OCI-LY3 (cell line): ENCODE measurements at regions not wholly inside any gene's neighbourhood (a gene's known extent, or its start where the extent isn't known, plus 50 kb on each side); places are given as distances from the start of the nearest gene placed in this dataset.

Source experiments
- H2AFZ ChIP-seq: fragments of 200-600, 300-600 bp; shearing (Covaris generic); 2 replicates; pipeline ENCODE4 v1.6.0; 2014; ENCODE audit warnings: antibody characterized with exemption, low read depth, low read length
- H3K27ac ChIP-seq: fragments of 200-600, 300-600 bp; sonication (generic); 2 replicates; pipeline ENCODE4 v1.5.1; 2014; ENCODE audit warnings: mild to moderate bottlenecking, low read length, moderate library complexity, mixed read lengths
- H3K27me3 ChIP-seq: fragments of 200-600, 300-600 bp; sonication (generic); 2 replicates; pipeline ENCODE4 v1.6.1; 2014; ENCODE audit warnings: low read depth, low read length, mixed read lengths
- H3K36me3 ChIP-seq: fragments of 200-600, 300-600 bp; sonication (generic); replicated peaks from 2 replicates; pipeline ENCODE3; 2014; ENCODE audit warnings: low read depth, low read length, mixed read lengths
- H3K4me1 ChIP-seq: fragments of 300-600, 200-600 bp; sonication (generic); 2 replicates; pipeline ENCODE4 v1.6.1; 2014; ENCODE audit warnings: low read length, mixed read lengths
- H3K4me2 ChIP-seq: fragments of 200-600, 300-600 bp; sonication (generic); 2 replicates; pipeline ENCODE4 v1.6.1; 2014; ENCODE audit warnings: low read length, mixed read lengths
- H3K4me3 ChIP-seq: fragments of 300-600, 200-600 bp; sonication (generic); 2 replicates; pipeline ENCODE4 v1.5.1; 2014; ENCODE audit warnings: antibody characterized with exemption, mild to moderate bottlenecking, low read length, moderate library complexity
- H3K79me2 ChIP-seq: fragments of 300-600, 200-600 bp; shearing (Covaris generic); 2 replicates; pipeline ENCODE4 v1.6.1; 2014; ENCODE audit warnings: mild to moderate bottlenecking, low read length, mixed read lengths
- H3K9ac ChIP-seq: fragments of 300-600, 200-600 bp; shearing (Covaris generic); 2 replicates; pipeline ENCODE4 v1.6.0; 2014; ENCODE audit warnings: mild to moderate bottlenecking, low read length, moderate library complexity
- H3K9me3 ChIP-seq: fragments of 200-600, 300-600 bp; shearing (Covaris generic); 2 replicates; pipeline ENCODE4 v1.6.1; 2014; ENCODE audit warnings: low read length, mixed read lengths; ENCODE audit not compliant: insufficient read depth
- H4K20me1 ChIP-seq: fragments of 200-600, 300-600 bp; sonication (generic); 2 replicates; pipeline ENCODE4 v1.6.1; 2016; ENCODE audit warnings: low read length, mixed read lengths; ENCODE audit not compliant: insufficient read depth
- EZH2phosphoT487 ChIP-seq: fragments of 200-600 bp; shearing (Covaris generic); IDR thresholded peaks from 2 replicates; pipeline ENCODE4 v1.6.1; 2018; ENCODE audit warnings: antibody characterized with exemption, mixed run types, low read depth
- TF ChIP-seq, protein P1 (sequence below): fragments of 200-600, 300-600 bp; sonication (generic); IDR thresholded peaks from 2 replicates; pipeline ENCODE4 v1.5.1; 2014; ENCODE audit warnings: antibody characterized with exemption, low read length, low read depth

DNA sequence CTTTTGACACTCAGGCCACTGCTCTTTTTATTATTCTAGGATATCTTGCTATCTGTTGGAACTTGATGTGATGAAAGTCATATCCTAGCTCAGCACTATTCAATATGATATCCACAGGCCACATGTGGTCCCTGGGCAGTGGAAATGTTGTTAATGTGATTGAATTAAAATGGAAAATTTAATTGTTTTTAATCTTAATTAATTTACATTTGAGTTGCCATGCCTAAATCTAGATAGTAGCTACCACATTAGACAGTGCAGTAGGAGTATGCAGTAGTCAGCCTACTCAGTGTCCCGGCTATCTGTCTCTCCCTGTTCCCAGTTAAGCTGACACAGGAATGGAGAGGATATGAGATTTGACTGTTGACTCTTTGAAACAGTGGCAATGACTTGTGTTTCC is 460.2 kb downstream of the GBE1 start:
- Histone ChIP-seq H4K20me1 (no peaks in the 10 kb centered on the region), H3K9me3 (no peaks in the 10 kb centered on the region), H3K27me3 (no peaks in the 10 kb centered on the region), H3K4me1 (no peaks in the 10 kb centered on the region), H3K4me2 (no peak overlapping the region), H3K9ac (no peak overlapping the region), H3K27ac (no peak overlapping the region), H2AFZ (no peak overlapping the region), H3K4me3 (no peak overlapping the region), H3K79me2 (no peaks in the 10 kb centered on the region), H3K36me3 (no peaks in the 10 kb centered on the region)
- no peak for TF ChIP-seq EZH2phosphoT487
- TF ChIP-seq, protein P1, sequence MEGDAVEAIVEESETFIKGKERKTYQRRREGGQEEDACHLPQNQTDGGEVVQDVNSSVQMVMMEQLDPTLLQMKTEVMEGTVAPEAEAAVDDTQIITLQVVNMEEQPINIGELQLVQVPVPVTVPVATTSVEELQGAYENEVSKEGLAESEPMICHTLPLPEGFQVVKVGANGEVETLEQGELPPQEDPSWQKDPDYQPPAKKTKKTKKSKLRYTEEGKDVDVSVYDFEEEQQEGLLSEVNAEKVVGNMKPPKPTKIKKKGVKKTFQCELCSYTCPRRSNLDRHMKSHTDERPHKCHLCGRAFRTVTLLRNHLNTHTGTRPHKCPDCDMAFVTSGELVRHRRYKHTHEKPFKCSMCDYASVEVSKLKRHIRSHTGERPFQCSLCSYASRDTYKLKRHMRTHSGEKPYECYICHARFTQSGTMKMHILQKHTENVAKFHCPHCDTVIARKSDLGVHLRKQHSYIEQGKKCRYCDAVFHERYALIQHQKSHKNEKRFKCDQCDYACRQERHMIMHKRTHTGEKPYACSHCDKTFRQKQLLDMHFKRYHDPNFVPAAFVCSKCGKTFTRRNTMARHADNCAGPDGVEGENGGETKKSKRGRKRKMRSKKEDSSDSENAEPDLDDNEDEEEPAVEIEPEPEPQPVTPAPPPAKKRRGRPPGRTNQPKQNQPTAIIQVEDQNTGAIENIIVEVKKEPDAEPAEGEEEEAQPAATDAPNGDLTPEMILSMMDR, result no peak

GRCh38 chr3:81300324-81300927 is 461.0 kb downstream of the GBE1 start:
- H3K27ac ChIP-seq, result no peak overlapping the region
- H2AFZ ChIP-seq, result no peak overlapping the region
- H4K20me1 ChIP-seq, result no peaks in the 10 kb centered on the region
- no peaks in the 10 kb centered on the region for H3K9me3 ChIP-seq
- H3K79me2 ChIP-seq, result no peaks in the 10 kb centered on the region
- no peak for TF ChIP-seq EZH2phosphoT487
- TF ChIP-seq, protein P1, result no peak
- no peak overlapping the region for H3K9ac ChIP-seq
- no peaks in the 10 kb centered on the region for H3K4me1 ChIP-seq
- no peaks in the 10 kb centered on the region for H3K27me3 ChIP-seq
- H3K4me3 ChIP-seq, result no peak overlapping the region
- no peaks in the 10 kb centered on the region for H3K36me3 ChIP-seq
- no peak overlapping the region for H3K4me2 ChIP-seq

- H2AFZ ChIP-seq, result no peak overlapping the region
- H3K79me2 ChIP-seq, result no peaks in the 10 kb centered on the region
- H3K27me3 ChIP-seq, result no peaks in the 10 kb centered on the region
- no peaks in the 10 kb centered on the region for H4K20me1 ChIP-seq
- H3K36me3 ChIP-seq, result no peaks in the 10 kb centered on the region
- no peak overlapping the region for H3K9ac ChIP-seq
- no peaks in the 10 kb centered on the region for H3K9me3 ChIP-seq
- H3K4me3 ChIP-seq, result no peak overlapping the region
- no peak overlapping the region for H3K27ac ChIP-seq
- H3K4me1 ChIP-seq, result no peaks in the 10 kb centered on the region
- no peak for TF ChIP-seq EZH2phosphoT487
- TF ChIP-seq, protein P1, result no peak
- no peak overlapping the region for H3K4me2 ChIP-seq
Observed at GRCh38 chr3:81299481-81299880, 462.0 kb downstream of the GBE1 start.

DNA sequence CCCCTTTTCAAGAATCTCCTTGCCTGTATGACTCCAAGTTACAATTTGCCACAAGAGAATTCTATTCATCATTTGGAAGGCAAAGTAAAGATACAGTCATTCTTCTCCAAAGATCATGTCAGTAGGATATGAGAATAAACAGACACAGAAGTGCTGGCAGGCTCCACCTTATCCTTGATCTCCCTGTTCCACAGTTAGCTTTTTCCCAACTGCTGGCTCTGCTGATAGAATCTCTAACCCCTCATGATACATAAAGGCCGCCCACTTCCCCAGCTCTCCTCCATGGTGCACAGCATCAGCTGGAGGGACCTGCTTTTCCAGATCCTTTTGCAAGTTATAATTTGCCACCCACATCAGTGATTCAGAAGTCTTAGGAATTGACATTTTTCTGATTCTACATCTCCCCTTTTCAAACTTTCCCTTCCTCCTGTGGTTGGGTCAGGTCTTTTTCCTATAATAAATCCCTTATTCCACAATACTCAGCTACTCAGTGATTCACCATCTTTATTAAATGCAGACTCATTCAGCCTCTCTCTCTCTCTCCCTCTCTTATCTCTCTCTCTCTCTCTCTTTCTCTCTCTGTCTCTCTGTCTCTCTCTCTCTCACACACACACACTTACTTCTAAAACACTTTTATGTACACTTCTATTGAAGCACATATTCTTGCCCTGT is 465.4 kb downstream of the GBE1 start:
- Histone ChIP-seq H3K9ac (no peak overlapping the region), H2AFZ (no peak overlapping the region), H4K20me1 (no peaks in the 10 kb centered on the region), H3K4me1 (no peaks in the 10 kb centered on the region), H3K4me3 (no peak overlapping the region), H3K36me3 (no peaks in the 10 kb centered on the region), H3K27ac (no peak overlapping the region), H3K27me3 (no peaks in the 10 kb centered on the region), H3K79me2 (no peaks in the 10 kb centered on the region), H3K9me3 (no peaks in the 10 kb centered on the region), H3K4me2 (no peak overlapping the region)
- no peak for TF ChIP-seq EZH2phosphoT487
- TF ChIP-seq, protein P1, result no peak
